Cardiac muscle cell (in vitro differentiated cells and primary cell): ENCODE measurements at regions not wholly inside any gene's neighbourhood (a gene's known extent, or its start where the extent isn't known, plus 50 kb on each side); places are given as distances from the start of the nearest gene placed in this dataset.

Experiments
- DNase-seq, 2 donors: peaks; one replicate each; pipeline versions ENCODE4 v3.0.0 to v3.0.0-alpha.2; 2010 to 2017; ENCODE audit warnings: low read depth in 1 of 2, low spot score in 1 of 2
- H3K27ac ChIP-seq: fragments of 200-600 bp; sonication (generic); 2 replicates; pipeline ENCODE4 v1.5.1; 2016
- H3K27me3 ChIP-seq: fragments of 200-600 bp; sonication (generic); 2 replicates; pipeline ENCODE4 v1.6.0; 2016; ENCODE audit warnings: control low read depth
- H3K36me3 ChIP-seq: fragments of 200-600 bp; sonication (generic); 2 replicates; pipeline ENCODE4 v1.5.1; 2016; ENCODE audit warnings: control low read depth
- H3K4me1 ChIP-seq: fragments of 200-600 bp; sonication (generic); 2 replicates; pipeline ENCODE4 v1.8.1; 2017; ENCODE audit warnings: low read depth, mild to moderate bottlenecking, mixed run types
- H3K4me3 ChIP-seq: fragments of 200-600 bp; sonication (generic); 2 replicates; pipeline ENCODE4 v1.5.1; 2016; ENCODE audit warnings: mild to moderate bottlenecking
- H3K9me3 ChIP-seq: fragments of 200-600 bp; sonication (generic); 2 replicates; pipeline ENCODE4 v1.5.1; 2017; ENCODE audit warnings: low read depth, mild to moderate bottlenecking, control low read depth
- CTCF ChIP-seq: IDR thresholded peaks from 2 replicates; pipeline ENCODE4 v1.5.1; 2012; ENCODE audit warnings: low read depth, mild to moderate bottlenecking, low read length

- Histone ChIP-seq H3K27ac (no peak overlapping the region), H3K36me3 (no peaks in the 10 kb centered on the region), H3K9me3 (no peaks in the 10 kb centered on the region), H3K27me3 (no peaks in the 10 kb centered on the region), H3K4me1 (no peaks in the 10 kb centered on the region), H3K4me3 (no peak overlapping the region)
- peak in 1 of 2 donors; percentile 74 for DNase-seq
- no peak for TF ChIP-seq CTCF
These were observed 72.7 kb upstream of the ABI3BP start for GRCh38 chr3:101065962-101066361.

GRCh38 chr3:101063401-101063800 lies 70.2 kb upstream of the ABI3BP start:
- no peak overlapping the region for H3K27ac ChIP-seq
- no peaks in the 10 kb centered on the region for H3K9me3 ChIP-seq
- no peaks in the 10 kb centered on the region for H3K36me3 ChIP-seq
- no peak for DNase-seq
- no peak for TF ChIP-seq CTCF
- no peaks in the 10 kb centered on the region for H3K4me1 ChIP-seq
- no peak overlapping the region for H3K4me3 ChIP-seq
- no peaks in the 10 kb centered on the region for H3K27me3 ChIP-seq

- Histone ChIP-seq H3K36me3 (no peaks in the 10 kb centered on the region), H3K4me3 (no peak overlapping the region), H3K27ac (no peak overlapping the region), H3K27me3 (no peaks in the 10 kb centered on the region), H3K9me3 (no peaks in the 10 kb centered on the region), H3K4me1 (no peaks in the 10 kb centered on the region)
- TF ChIP-seq CTCF: no peak
- peak in 1 of 2 donors; percentile 25 for DNase-seq
These were observed 68.1 kb upstream of the ABI3BP start for GRCh38 chr3:101061312-101061711.

- DNase-seq: no peak
- Histone ChIP-seq H3K27me3 (no peaks in the 10 kb centered on the region), H3K27ac (no peak overlapping the region), H3K4me1 (no peaks in the 10 kb centered on the region), H3K36me3 (no peaks in the 10 kb centered on the region), H3K9me3 (no peaks in the 10 kb centered on the region), H3K4me3 (no peak overlapping the region)
- TF ChIP-seq CTCF: no peak
These were observed 57.6 kb upstream of the ABI3BP start for GRCh38 chr3:101050866-101051265.

GRCh38 chr3:101050046-101050445 lies 56.8 kb upstream of the ABI3BP start:
- no peaks in the 10 kb centered on the region for H3K36me3 ChIP-seq
- DNase-seq: no peak
- H3K27ac ChIP-seq: no peak overlapping the region
- no peaks in the 10 kb centered on the region for H3K4me1 ChIP-seq
- no peak for TF ChIP-seq CTCF
- no peaks in the 10 kb centered on the region for H3K27me3 ChIP-seq
- no peaks in the 10 kb centered on the region for H3K9me3 ChIP-seq
- H3K4me3 ChIP-seq: no peak overlapping the region

GRCh38 chr3:101049532-101049931 lies 56.3 kb upstream of the ABI3BP start:
- H3K4me3 ChIP-seq: no peak overlapping the region
- no peaks in the 10 kb centered on the region for H3K9me3 ChIP-seq
- no peaks in the 10 kb centered on the region for H3K27me3 ChIP-seq
- no peak overlapping the region for H3K27ac ChIP-seq
- H3K36me3 ChIP-seq: no peaks in the 10 kb centered on the region
- no peaks in the 10 kb centered on the region for H3K4me1 ChIP-seq
- DNase-seq: no peak
- no peak for TF ChIP-seq CTCF
